Pancreas (tissue), 10 donors: ENCODE measurements at regions not wholly inside any gene's neighbourhood (a gene's known extent, or its start where the extent isn't known, plus 50 kb on each side); places are given as distances from the start of the nearest gene placed in this dataset.

Source experiments
- ATAC-seq, 4 donors: fragments of 200-7000 bp; cut with Tn5 transposase; one replicate each; pipeline versions ENCODE4 v1.8.0 to v1.9.1; 2020; ENCODE audit warnings: mild to moderate bottlenecking in 4 of 4, moderate library complexity in 4 of 4
- DNase-seq, 6 donors: peaks; one replicate each; pipeline ENCODE4 v3.0.0-alpha.2; 2020
- FAIRE-seq: peaks from 2 replicates; lab custom pipeline; 2012; peaks lifted over from hg19 to GRCh38; lab: Jason Lieb, UNC
- H3K27ac ChIP-seq, 4 donors: fragments of 200-600 bp; sonication (generic); 1 replicate in 3 of 4; 2 replicates in 1 of 4; pipeline versions ENCODE4 v1.5.0 to v1.8.0; 2020
- H3K27me3 ChIP-seq, 4 donors: fragments of 200-600 bp; one replicate each; pipeline ENCODE4 v1.8.0; 2021
- H3K36me3 ChIP-seq, 3 donors: fragments of 200-600 bp; sonication (generic) in 1 of 3; one replicate each; pipeline versions ENCODE4 v1.5.0 to v1.8.0; 2020 to 2021
- H3K4me1 ChIP-seq, 3 donors: fragments of 200-600 bp; one replicate each; pipeline ENCODE4 v1.8.0; 2021
- H3K4me3 ChIP-seq, 4 donors: fragments of 200-600 bp; sonication (generic) in 2 of 4; one replicate each; pipeline versions ENCODE4 v1.5.0 to v1.8.0; 2020 to 2021
- H3K9me3 ChIP-seq, 4 donors: fragments of 200-600 bp; one replicate each; pipeline ENCODE4 v1.8.0; 2021
- WGBS, 2 donors: extraction: QIAGEN DNeasy Blood & Tissue Kit; methylation state at CpG; one replicate each; pipeline ENCODE4 v1.1.7; 2013; 5-methylcytosine and 5-hydroxymethylcytosine counted together
- intact Hi-C, 3 donors: fragments of 100-400 bp; cut with DNase I; formaldehyde crosslinking; loops; one replicate each; pipeline versions ENCODE4 v1.11.1 to v1.14.2; 2022
- TF ChIP-seq, protein P1 (sequence below), 4 donors: fragments of 200-600 bp; sonication (generic) in 3 of 4; IDR thresholded peaks; one replicate each; pipeline versions ENCODE4 v1.5.0 to v1.8.0; 2021; ENCODE audit warnings: antibody characterized with exemption in 4 of 4
- donor health status: healthy with polysubstance abuse.
- donor health status: DM: no; HTN: no; CAD: no; lungs with moderate emphysema.
- donor health status: DM: no; HTN: no; CAD: no.
- donor health status: control.
- donor health status: control.
- donor health status: Bipolar disorder and iron deficiency.
- donor health status: DM: yes; HTN: yes; CAD: no.
- donor health status: DM: no; HTN: no; CAD: no.
- donor health status: DM: no; HTN: no; CAD: no.
- donor health status: DM: yes; HTN: yes; CAD: no.

DNA sequence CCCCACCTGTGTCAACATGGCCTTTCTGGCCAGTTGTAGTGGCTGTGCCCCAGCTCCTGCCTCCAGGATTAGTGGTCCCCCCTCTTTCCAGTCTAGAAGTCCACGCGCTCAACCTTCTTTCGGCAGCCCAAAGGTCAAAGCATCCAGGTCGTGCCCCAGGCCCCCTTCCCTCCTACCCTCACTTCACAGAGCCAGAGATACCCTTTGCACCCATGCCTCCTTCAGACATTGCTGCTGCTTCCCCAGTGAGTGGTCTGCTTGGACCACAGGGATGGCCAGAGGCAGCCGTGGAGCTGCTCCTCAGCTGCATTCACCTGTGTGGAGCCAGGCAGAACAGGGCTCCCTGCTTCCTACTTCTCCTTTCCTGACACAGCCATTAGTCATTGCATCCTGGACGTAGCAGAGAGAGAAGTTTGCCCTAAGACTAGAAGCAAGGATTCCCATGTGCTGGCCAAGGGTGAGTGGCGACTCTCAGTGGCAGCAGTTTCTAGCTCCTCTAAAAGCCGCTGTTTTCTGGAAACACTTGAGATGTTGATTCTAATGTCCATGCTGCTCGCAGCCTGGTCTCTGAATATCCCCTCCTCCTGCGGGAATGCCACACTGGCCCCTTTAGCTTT is 243.1 kb upstream of the SHH start:
- no peak for FAIRE-seq

GRCh38 chr7:156051884-156052283 is 239.6 kb upstream of the SHH start:
- DNase-seq (no peak), FAIRE-seq (no peak), ATAC-seq (no peak)
- Histone ChIP-seq H3K27ac (no peak overlapping the region), H3K36me3 (no peaks in the 10 kb centered on the region), H3K4me3 (no peak overlapping the region), H3K9me3 (no peaks in the 10 kb centered on the region), H3K4me1 (no peaks in the 10 kb centered on the region), H3K27me3 (no peaks in the 10 kb centered on the region)
- WGBS, 2 donors = 56 to 69% methylated on average over 1 of the region's 1 CpG
- TF ChIP-seq, protein P1, sequence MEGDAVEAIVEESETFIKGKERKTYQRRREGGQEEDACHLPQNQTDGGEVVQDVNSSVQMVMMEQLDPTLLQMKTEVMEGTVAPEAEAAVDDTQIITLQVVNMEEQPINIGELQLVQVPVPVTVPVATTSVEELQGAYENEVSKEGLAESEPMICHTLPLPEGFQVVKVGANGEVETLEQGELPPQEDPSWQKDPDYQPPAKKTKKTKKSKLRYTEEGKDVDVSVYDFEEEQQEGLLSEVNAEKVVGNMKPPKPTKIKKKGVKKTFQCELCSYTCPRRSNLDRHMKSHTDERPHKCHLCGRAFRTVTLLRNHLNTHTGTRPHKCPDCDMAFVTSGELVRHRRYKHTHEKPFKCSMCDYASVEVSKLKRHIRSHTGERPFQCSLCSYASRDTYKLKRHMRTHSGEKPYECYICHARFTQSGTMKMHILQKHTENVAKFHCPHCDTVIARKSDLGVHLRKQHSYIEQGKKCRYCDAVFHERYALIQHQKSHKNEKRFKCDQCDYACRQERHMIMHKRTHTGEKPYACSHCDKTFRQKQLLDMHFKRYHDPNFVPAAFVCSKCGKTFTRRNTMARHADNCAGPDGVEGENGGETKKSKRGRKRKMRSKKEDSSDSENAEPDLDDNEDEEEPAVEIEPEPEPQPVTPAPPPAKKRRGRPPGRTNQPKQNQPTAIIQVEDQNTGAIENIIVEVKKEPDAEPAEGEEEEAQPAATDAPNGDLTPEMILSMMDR (IDR thresholded peaks at IDR 0.05) = no peak
- intact Hi-C loops = no loop called here

More for the DNA sequence above, 243.1 kb upstream of the SHH start:
- TF ChIP-seq, protein P1 (IDR thresholded peaks at IDR 0.05) = no peak
- DNase-seq (no peak), ATAC-seq (no peak)
- Histone ChIP-seq H3K4me1 (no peaks in the 10 kb centered on the region), H3K27me3 (no peaks in the 10 kb centered on the region), H3K4me3 (no peak overlapping the region), H3K27ac (no peak overlapping the region), H3K36me3 (no peaks in the 10 kb centered on the region), H3K9me3 (no peaks in the 10 kb centered on the region)
- intact Hi-C loops = no loop called here
- WGBS, 2 donors = 64 to 71% methylated on average over 10 of the region's 10 CpGs

GRCh38 chr7:156050636-156051569 is 238.6 kb upstream of the SHH start:
- Histone ChIP-seq H3K27me3 (no peaks in the 10 kb centered on the region), H3K4me1 (no peaks in the 10 kb centered on the region), H3K27ac (no peak overlapping the region), H3K9me3 (no peaks in the 10 kb centered on the region), H3K4me3 (no peak overlapping the region), H3K36me3 (no peaks in the 10 kb centered on the region)
- intact Hi-C loops = no loop called here
- DNase-seq (no peak), FAIRE-seq (no peak), ATAC-seq (no peak)
- WGBS, 2 donors = 72 to 86% methylated on average over 19 of the region's 19 CpGs
- TF ChIP-seq, protein P1 (IDR thresholded peaks at IDR 0.05) = no peak

GRCh38 chr7:156049366-156049765 is 237.1 kb upstream of the SHH start:
- Histone ChIP-seq H3K9me3 (no peaks in the 10 kb centered on the region), H3K27ac (no peak overlapping the region), H3K27me3 (no peaks in the 10 kb centered on the region), H3K4me3 (no peak overlapping the region), H3K36me3 (no peaks in the 10 kb centered on the region), H3K4me1 (no peaks in the 10 kb centered on the region)
- DNase-seq = no peak
- FAIRE-seq = no peak
- intact Hi-C loops = no loop called here
- WGBS, 2 donors = 45 to 54% methylated on average over 8 of the region's 8 CpGs
- TF ChIP-seq, protein P1 (IDR thresholded peaks at IDR 0.05) = no peak
- no peak for ATAC-seq
